ENCODE measurements at regions not wholly inside any gene's neighbourhood (a gene's known extent, or its start where the extent isn't known, plus 50 kb on each side); places are given as distances from the start of the nearest gene placed in this dataset.
"Not testable (repeated sequence)": the region's sequence is repeated elsewhere in the genome, so short reads cannot be mapped to it uniquely, and the experiment has no call there.

DNA sequence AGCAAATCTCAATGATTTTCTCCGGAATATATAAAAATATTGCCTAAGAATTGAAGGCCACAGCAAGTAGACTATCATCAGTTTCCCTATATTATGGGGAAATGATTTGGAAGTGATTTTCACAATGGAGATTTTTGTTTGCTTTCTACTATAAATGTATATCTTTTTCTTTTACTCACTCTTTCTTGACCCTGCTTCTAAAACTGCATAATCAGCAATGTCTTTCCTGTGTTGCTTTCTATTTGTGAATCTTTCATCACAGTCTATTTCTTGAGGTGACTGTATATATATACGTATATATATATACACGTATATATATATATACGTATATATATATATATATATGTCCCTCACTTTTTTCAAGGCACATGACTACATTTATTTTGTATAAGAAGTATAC is 622.6 kb downstream of the DTWD2 start:
- DNase-seq, result no peak

DNA sequence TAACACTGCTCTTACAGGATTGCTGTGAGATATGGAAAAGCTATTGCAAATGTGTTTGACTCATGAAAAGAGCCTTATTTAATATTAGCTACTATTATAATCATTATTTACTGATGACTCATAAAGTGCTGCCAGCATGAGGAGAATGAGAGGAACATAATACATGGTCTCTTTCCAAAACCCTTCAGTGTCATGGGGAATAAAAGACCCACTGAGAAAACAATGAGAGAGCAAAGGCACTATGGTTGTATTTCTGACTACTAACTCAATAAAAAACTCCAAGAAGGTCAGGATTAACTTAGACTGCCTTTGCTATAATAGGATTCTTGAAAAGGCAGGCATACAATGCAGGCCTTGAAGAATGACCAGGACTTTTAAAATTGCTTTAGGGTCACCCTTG is 633.5 kb downstream of the DTWD2 start:
- no peak for DNase-seq

DNA sequence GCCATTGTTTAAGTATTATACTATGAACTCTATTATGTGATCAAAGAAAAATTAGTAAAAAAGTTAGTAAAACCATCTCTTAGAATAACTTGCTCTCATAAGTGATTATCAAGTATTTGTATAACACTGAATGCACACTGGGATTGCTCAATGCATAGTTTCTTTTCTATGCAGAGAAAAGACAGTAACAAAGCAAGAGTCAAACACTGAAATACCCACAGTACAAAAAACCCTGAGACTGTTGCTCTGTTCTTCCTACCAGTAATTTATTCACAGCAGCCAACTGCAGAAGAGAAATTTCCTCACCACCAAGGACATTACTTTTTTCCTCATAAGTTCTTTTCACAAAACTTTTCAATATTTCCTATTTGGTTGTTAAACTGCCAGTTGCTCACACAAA is 634.4 kb downstream of the DTWD2 start:
- DNase-seq, result no peak

DNA sequence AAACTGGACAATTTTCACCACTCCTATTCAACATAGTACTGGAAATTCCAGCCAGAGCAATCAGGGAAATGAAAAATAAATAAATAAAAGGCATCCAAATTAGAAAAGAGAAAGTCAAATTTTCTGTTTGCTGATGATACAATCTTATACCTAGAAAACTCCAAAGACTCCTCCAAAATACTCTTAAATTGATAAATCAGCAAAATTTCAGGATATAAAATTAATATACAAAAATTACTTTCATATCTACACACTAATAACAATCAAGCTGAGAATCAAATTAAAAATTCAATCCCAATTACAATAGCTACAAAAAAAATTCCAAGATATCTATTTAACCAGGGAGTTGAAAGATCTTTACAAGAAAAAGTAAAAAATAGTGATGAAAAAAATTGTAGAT is 651.9 kb downstream of the DTWD2 start:
- no peak for DNase-seq

DNA sequence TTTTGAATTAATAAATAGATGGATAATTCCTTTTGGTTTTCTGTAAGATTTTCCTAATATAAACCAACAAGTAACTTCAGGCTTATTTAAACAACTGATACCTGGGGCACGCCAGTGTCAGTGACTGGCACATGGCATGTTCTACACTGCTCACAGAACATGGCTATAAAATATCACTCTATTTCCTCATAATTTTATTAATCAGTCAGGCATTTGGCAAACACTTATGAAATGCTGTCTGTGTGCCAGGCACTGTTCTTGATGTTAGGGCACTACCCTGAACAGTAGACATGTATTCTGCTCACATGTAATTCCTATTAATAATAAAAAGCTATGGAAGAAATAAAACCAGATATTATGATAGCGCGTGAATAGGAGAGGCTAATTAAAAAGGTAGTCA is 661.0 kb downstream of the DTWD2 start:
- no peak for DNase-seq

DNA sequence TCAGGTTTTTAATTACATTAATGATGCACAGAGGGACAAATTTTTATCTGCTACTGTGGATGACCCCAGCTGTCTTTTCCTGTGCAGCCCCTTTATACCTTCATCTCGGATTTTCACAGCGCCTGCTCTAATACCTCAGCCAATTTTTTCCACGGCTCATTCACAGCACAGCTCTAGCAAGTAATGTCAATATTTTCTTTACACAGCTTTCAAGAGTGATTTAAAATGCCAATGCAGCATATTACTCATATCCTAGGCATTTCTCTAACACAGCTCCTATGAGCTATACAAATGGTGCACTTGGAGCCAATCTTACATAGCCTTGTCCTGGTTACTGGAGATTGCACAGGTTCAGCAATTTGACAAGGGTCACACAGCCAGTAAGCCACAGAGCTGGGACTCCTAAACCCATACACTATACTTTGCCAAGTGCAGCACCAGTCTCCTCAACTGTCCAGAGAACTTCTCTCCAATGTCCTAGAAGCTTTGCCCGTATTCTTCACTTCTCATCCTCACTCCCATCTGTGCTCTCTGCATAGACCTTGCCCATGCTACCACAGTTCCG is 661.8 kb downstream of the DTWD2 start:
- DNase-seq, result no peak

DNA sequence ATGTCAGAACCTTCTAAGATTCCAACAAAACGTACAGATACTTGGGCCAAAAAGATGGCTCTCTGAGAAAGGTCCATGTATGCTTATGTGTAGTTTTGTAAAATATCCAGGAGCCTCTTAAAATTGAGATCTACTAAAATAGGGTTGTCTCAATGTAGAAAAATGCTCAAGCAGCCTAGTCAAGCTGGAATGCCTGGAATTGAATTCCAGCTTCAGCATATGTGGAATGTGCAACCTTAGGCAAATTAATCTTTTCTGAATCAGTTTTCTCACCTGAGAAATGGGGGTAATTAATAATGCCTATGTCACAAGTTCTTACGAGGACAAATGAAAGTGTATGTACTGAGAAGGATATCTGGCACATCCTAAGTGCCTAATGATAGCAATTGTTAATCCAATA is 662.4 kb downstream of the DTWD2 start:
- no peak for DNase-seq

DNA sequence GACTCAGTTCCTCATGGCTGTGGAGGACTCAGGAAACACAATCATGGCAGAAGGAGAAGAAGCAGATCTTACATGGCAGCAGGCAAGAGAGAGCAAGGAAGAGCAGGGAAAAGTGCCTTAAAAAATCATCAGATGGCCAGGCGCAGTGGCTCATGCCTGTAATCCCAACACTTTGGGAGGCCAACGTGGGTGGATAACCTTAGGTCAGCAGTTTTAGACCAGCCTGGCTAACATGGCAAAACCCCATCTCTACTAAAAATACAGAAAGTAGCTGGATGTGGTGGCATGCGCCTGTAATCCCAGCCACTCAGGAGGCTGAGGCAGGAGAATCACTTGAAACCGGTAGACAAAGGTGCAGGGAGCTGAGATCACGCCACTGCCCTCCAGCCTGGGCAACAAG is 664.6 kb downstream of the DTWD2 start:
- DNase-seq, result not testable (repeated sequence)

DNA sequence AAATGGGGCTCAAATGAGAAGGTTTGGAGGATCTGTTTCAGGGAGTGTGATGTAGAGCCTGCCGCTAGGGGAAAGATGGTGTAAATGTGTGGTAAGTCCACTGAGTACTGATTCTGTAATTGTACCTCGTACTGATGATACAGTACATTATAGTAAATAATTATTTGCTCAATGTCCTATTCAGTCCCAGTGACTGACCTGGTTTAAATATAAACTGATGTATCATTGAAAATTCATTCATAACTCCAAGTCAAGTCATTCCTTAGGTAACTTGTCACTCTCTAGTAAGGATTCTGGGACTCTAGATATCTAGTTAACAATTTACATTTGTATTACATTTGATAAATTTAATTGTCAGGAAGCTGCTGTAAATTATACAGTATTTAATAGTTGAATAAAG is 667.3 kb downstream of the DTWD2 start:
- no peak for DNase-seq

DNA sequence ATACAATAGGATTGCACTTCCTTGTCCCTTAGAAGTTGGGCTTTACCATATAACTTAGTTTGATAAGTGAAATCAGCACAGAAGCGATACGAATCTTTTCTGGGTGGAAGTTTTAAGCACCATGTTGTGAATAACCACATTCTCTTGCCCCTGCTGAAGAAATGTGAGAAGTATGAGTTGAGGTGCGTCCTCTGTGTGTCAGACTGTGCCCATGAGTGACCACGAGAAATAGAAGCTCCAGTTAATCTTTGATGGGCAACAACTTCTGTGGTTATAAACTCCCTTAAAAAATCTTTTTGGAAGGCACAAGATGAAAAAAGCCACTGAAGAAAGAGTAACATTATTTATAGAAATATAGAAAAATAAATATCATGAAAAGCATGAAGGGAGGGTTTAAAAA is 668.2 kb downstream of the DTWD2 start:
- no peak for DNase-seq

DNA sequence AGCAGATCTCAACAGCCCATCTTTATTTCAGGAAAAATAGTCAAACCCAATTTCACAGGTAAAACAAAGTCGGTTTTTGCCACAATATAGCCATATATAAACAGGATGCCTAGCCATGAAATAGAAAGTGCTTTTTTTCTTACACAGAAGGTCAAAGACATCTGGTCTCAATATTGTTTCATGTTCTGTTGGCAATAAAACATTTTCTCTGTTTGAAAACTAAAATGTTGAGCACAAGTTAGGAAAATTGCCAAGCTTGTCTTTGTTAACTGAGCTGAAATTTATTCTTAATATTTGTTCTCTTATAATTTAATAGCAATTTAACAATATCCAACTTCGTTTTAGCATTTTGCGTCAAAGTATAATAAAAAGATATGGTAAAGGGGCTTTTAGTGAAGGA is 673.4 kb downstream of the DTWD2 start:
- no peak for DNase-seq

DNA sequence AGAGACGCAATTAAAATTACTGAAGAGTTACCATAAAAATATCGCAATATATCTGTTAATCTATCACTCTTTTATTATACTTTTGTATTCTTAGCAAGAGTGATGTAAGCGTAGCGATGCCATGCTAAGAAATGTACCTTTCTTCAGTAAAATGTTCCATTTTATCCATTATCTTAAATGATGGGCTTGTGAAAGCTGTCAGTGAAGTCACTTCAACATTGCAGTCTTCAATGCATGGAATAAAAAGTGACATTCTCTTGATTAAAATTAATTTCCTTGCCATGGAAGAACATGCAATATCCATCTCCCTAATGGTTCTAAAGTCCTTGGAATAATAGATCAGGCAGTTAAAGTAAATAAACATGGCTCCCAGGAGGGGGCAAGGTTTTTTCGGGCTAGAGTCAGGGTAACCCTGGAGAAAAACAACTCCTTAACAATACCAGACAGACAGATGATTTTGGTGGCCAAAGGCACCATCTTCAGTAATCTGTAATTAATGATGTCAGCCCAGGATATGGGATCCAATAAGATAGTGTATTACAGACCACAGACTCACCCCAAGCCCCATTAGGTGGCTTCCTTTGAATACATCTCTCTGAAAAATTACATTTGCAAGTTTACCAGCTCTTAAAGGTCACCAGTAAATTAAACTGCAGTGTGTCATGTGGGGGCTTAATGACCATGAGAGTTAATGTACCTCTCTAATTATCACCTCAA is 677.1 kb downstream of the DTWD2 start:
- DNase-seq, result no peak

DNA sequence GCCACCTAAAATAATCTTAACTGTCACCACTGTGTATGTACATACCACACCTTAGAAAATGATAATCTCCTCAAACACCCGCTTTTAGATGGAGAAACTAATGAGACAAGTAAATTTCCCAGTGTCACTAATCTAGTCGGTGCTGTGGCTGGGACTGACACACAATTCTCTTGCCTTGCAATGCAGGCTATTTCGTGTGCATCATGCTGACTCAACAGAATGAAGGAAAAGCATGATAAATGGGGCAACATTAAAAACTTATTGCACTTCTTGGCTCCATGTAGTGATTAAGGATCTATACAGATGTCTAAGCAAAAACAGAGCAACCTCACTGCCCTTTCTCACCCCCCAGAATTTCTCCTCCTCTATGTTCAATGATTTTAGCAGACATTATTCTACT is 677.9 kb downstream of the DTWD2 start:
- no peak for DNase-seq

DNA sequence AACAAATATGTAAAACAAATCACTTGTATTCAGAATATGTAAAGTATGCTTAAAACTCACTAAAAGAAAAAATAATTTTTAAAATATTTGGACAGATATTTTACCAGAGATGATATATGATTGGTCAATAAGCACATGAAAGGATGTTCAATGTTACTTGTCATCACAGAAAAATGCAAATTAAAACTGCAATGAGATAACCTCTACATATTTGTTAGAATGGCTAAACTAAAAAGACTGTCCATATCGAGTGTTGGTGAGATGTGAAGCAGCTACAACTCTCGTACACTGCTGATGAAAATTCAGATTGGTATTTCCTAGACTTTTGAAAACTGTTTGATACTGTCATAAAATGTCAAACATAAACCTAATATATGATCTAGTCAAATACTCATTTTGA is 685.1 kb downstream of the DTWD2 start:
- DNase-seq, result no peak

DNA sequence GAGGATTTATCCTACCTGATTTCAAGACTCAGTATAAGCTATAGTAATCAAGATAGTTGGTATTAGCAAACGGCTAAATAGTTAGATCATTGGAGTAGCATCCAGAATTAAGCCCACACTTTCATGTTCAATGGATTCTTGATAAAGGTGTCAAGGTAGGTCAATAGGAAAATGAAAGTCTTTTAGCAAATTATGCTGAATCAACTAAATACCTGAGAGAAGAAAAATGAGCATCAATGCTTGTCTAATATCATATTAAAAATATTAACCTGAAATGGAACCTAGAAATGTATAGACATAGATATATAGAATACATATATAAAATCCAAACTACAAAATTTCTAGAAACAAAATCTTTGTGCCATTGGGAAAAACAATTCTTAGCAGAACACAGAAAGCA is 685.6 kb downstream of the DTWD2 start:
- no peak for DNase-seq

DNA sequence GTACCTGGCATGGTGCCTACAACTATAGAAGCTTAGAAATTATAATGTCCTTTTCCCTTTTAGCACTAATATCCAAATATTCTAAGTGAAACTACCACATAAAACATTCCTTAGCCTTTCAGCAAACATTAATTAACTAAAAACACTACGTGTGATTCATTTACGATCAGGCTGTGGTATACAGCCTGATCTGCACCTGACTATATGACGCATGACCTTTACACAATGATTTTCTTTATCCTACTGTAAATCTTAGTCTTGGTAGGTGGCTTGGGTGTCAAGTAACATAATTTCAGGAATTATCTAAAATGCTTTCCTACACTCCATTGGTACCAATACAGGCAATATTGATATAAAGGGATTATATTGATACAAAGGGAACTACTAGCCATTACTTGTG is 686.7 kb downstream of the DTWD2 start:
- no peak for DNase-seq

DNA sequence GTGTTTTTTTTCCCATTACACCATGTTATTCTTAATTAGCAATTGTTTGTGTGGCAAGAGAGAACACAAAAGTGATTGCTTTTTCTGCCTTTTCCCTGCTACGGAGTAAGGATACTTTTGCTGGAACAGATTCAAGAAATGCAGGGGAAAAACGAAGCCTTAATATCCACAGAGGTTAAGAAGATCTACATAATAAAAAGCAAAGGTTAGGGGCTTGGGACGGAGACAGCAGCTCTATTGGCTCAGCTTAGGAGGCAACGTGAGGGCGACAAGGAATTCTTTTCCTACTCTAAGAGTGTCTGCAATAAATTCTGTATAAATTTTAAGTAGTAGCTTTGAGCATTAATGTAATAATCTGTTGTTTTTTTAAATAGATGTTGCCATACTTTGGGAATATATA is 693.3 kb downstream of the DTWD2 start:
- no peak for DNase-seq

DNA sequence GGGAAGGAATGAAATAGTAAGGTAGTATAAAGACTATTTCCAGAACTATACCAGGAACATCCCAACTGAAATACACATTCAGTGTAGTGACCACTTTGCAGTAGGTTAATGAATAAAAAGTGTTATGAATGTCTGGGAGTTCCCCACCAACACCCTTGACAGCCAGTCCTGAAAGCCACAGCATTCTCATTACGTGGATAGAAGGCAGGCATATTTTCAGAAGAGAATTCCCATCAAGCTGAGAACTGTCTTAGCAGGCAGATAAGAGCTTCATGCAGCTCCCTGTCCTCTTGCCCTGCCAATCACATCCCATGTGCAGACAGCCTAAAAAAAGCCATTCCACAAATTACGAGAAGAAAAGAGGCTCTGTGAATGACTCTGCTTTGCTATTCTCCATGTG is 695.0 kb downstream of the DTWD2 start:
- no peak for DNase-seq

DNA sequence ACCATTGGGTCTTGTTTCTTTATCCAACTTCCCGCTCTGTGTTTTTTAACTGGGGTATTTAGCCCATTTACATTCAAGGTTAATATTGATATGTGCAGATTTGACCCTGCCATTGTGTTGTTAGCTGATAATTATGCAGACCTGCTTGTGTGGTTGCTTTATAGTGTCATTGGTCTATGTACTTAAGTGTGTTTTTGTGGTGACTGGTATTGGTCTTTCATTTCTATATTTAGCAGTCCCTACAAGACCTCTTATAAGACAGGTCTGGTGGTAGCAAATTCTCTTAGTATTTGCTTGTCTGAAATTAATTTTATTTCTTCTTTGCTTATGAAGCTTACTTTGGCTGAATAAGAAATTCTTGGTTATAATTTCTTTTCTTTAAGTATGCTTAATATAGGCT is 698.1 kb downstream of the DTWD2 start:
- DNase-seq, result no peak

DNA sequence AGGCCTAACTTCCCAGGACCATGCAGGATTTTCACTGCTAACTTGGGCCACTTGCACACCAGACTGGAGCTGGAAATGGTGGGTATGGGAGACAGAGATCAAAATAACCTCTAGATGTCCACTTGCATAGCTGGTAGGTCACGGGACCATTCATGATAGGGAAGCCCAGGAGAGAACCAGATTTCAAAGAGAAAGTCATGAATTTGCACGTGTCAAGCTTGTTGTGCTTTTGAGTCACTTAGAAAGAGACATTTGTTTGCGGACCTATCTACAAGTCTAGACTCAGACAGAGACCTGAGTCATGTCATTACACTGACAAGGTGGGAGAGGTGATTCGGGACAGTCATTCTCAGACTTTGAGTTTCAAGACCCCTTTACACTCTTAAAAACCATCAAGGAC is 704.1 kb downstream of the DTWD2 start:
- not testable (repeated sequence) for DNase-seq

DNA sequence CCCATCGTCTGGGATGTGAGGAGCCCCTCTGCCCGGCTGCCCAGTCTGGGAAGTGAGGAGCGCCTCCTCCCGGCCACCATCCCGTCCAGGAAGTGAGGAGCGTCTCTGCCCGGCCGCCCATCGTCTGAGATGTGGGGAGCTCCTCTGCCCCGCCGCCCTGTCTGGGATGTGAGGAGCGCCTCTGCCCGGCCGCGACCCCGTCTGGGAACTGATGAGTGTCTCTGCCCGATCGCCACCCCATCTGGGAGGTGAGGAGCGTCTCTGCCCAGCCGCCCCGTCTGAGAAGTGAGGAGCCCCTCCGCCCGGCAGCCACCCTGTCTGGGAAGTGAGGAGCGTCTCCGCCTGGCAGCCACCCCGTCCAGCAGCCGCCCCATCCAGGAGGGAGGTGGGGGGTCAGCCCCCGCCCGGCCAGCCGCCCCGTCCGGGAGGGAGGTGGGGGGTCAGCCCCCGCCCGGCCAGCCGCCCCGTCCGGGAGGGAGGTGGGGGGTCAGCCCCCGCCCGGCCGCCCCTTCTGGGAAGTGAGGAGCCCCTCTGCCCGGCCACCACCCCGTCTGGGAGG is 705.8 kb downstream of the DTWD2 start:
- DNase-seq, result not testable (repeated sequence)

DNA sequence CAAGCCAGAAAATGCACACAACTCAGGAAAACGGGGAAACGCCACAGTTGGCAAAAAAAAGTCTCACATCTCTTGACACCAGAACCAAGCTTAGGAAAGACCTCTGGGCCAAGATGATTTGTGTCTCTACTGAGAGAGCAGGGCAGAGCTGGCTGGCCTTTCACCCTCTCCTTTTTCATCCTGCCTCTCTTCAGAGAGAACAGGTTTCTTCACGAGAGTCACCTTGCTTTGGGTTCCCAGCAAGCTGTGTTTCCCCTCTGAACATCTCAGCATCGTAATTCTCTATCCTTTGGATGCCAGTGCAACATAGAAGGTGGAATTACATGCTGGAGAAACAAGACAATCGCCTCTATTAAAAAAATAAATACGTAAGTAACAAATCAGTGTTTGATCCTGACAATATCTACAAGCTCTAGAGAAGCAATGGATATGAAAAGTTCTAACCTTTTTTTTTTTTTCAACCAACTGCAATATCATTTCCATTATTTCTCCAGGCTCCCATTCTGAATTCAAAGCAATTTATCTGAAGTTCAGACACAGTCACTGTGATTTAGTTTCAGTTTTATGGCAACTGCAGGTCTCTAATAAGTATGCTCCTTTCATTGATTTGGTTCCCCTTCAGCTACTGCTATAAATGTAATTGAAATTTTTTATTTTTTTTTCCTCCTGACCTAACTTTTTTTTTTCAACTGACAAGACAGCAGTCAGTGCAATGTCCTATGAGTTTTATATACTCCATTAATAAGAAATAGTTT is 708.6 kb downstream of the DTWD2 start:
- DNase-seq, result no peak

DNA sequence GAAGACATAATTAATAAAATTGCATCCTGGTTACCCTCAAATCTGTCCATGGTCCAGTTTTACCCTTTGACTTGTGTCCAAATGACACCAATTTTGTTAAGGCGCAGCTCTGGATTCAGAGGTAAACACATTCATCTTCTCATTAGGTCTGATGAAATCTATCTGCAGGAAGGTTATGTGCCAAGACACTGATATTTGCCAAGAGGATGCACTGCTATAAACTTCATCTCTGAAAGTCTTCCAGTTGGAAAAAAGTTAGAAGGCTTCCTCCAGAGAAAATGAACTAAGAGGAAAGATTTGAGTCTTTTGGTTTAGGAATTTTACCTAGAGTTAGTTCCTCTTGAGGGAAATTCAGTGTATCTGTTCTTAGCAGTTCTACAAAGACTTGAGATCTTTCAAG is 717.8 kb downstream of the DTWD2 start:
- DNase-seq, result no peak

DNA sequence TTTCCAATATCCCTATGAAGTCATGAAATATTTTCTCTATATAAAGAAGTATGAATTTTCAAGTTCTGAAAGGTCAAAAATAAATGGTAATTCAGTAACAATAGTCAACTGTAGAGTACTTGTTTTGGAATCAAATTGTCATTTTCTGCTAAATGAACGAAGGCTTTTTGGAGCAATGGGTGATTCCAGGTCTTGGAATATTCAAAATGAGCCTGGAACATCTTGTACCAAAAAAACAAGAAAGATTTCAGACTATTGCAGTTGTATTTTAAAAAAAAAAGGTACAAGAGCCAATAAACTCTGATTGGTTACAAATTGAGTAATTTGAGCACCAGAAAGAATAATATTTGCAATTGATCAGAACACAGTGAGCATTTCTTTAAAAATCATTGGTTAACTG is 730.1 kb downstream of the DTWD2 start:
- no peak for DNase-seq

Data from stimulated activated CD4-positive, alpha-beta T cell treated with anti-CD3 and anti-CD28 coated beads, Interleukin-4, amount 100 ng/mL, for 4 hours (primary cell).